ENCODE measurements at regions not wholly inside any gene's neighbourhood (a gene's known extent, or its start where the extent isn't known, plus 50 kb on each side); places are given as distances from the start of the nearest gene placed in this dataset.
A peak's percentile ranks its signal among the peaks of the same experiment; 100 is the strongest.

- DNase-seq (ENCODE audit: low read depth in 1 of 2, low spot score in 2 of 2) (peak in 1 of 2 experiments; percentile 62), FAIRE-seq (no peak)
- H3K18ac ChIP-seq (ENCODE audit: extremely low read depth, low read length) = no peak overlapping the region
- H3K27ac ChIP-seq (ENCODE audit: low read depth, low read length) = no peak overlapping the region
- H2AFZ ChIP-seq (ENCODE audit: low read length) = no peak overlapping the region
- H3K56ac ChIP-seq (replicated peaks; ENCODE audit: insufficient read length, low read depth, low read length) = no peak overlapping the region
- H3K4me3 ChIP-seq (ENCODE audit: extremely low read depth in 1 of 4, insufficient read depth in 2 of 4, low read depth in 3 of 4, low read length in 4 of 4) = peak overlapping the region; percentile 59 to 94 (median 76)
- no peak overlapping the region for H3K14ac ChIP-seq (ENCODE audit: insufficient read length)
- WGBS, 2 experiments (ENCODE audit: extremely low coverage in 1 of 2, insufficient coverage in 1 of 2, insufficient read length in 1 of 2, insufficient replicate concordance in 2 of 2, low coverage in 1 of 2, low lambda C conversion rate in 2 of 2, missing lambda C conversion rate in 1 of 2) = 0% methylated on average over 2 of the region's 37 CpGs; no CpG with 5 or more reads in 1 of the 2 experiments
- POLR2A ChIA-PET (ENCODE audit: partially characterized antibody) = interaction anchor here (0.9 to 4.2 kb wide), 7 partner anchors 11 to 124 kb away, joined by 3 to 37 read pairs (median 3); no protein-coding TSS in a partner anchor
- CTCF ChIA-PET (ENCODE audit: partially characterized antibody) = interaction anchor here (0.6 to 10.6 kb wide), 11 partner anchors 11 to 332 kb away, joined by 3 to 240 read pairs (median 5); no protein-coding TSS in a partner anchor
- H4K8ac ChIP-seq (ENCODE audit: extremely low read depth, insufficient read depth, low read length) = no peak overlapping the region
- H3K4me1 ChIP-seq (replicated peaks in 1 of 4; ENCODE audit: control insufficient read depth in 3 of 4, insufficient read depth in 4 of 4, low read length in 3 of 4) = peaks cover 9 to 23% (median 16%) of the 10 kb centered on the region in 4 experiments; a peak in 6 of 7 replicates
- peaks cover 12% of the 10 kb centered on the region; the same call in 1 of the 2 replicates for H3K23me2 ChIP-seq (ENCODE audit: low read depth, low read length)
- H4K20me1 ChIP-seq (replicated peaks in 1 of 2; ENCODE audit: control insufficient read depth in 1 of 2, insufficient read depth in 2 of 2, low read length in 2 of 2) = peaks cover 8 to 9% of the 10 kb centered on the region in 2 experiments
- no peaks in the 10 kb centered on the region for H3K9me3 ChIP-seq (ENCODE audit: insufficient read depth in 2 of 2, low read depth in 1 of 2, low read length in 1 of 2)
- H2BK15ac ChIP-seq (ENCODE audit: low read length) = no peak overlapping the region
- peaks cover 0 to 3% (median 0%) of the 10 kb centered on the region in 4 experiments; a peak in 1 of 7 replicates for H3K27me3 ChIP-seq (replicated peaks in 1 of 4; ENCODE audit: control insufficient read depth in 3 of 4, extremely low read depth in 1 of 4, insufficient read depth in 3 of 4, low read length in 3 of 4)
- H2BK20ac ChIP-seq (ENCODE audit: low read length) = no peak overlapping the region
- H3K79me1 ChIP-seq (ENCODE audit: low read depth, low read length) = no peaks in the 10 kb centered on the region; the same call in 1 of the 2 replicates
- H3K79me2 ChIP-seq (ENCODE audit: control insufficient read depth in 1 of 2, insufficient read depth in 2 of 2, low read length in 2 of 2) = peaks cover 9 to 45% of the 10 kb centered on the region in 2 experiments
- peak overlapping the region; percentile 73 to 92 for H3K4me2 ChIP-seq (ENCODE audit: insufficient read depth in 1 of 2, low read depth in 2 of 2, low read length in 2 of 2)
- H2BK120ac ChIP-seq (replicated peaks; ENCODE audit: low read depth, low read length) = no peak overlapping the region
- H4K5ac ChIP-seq (ENCODE audit: insufficient read length, low read depth, low read length) = no peak overlapping the region
- no peak overlapping the region for H3K23ac ChIP-seq (ENCODE audit: insufficient read length)
- no peak overlapping the region for H2BK5ac ChIP-seq (ENCODE audit: low read depth, low read length)
- TF ChIP-seq CREB1 (IDR thresholded peaks at IDR 0.05) (peak; percentile 32; the same call in 1 of the 2 replicates), POLR2AphosphoS5 (IDR thresholded peaks at IDR 0.05; ENCODE audit: low read depth, low read length) (no peak)
- H2AK5ac ChIP-seq (ENCODE audit: low read depth, low read length) = no peak overlapping the region
- H3K36me3 ChIP-seq (ENCODE audit: control insufficient read depth in 2 of 4, insufficient read depth in 4 of 4, low read length in 3 of 4) = no peaks in the 10 kb centered on the region
- no peak overlapping the region for H2BK12ac ChIP-seq (ENCODE audit: low read depth, low read length)
- H3K4ac ChIP-seq (replicated peaks; ENCODE audit: insufficient read length, low read depth, low read length) = no peak overlapping the region
- H4K91ac ChIP-seq (replicated peaks; ENCODE audit: insufficient read length, low read length) = no peak overlapping the region
- peak overlapping the region in 3 of 4 experiments; percentile 34 to 92 (median 65); a peak in 3 of 7 replicates for H3K9ac ChIP-seq (replicated peaks in 1 of 4; ENCODE audit: extremely low read depth in 1 of 4, low read depth in 3 of 4, low read length in 3 of 4)
Observed at GRCh38 chr2:134120406-134120732, 133.5 kb upstream of the MGAT5 start.

All from H1 (cell line).